WERI-Rb-1 (cell line): ENCODE measurements at regions not wholly inside any gene's neighbourhood (a gene's known extent, or its start where the extent isn't known, plus 50 kb on each side); places are given as distances from the start of the nearest gene placed in this dataset.

Experiments used
- DNase-seq: peaks from one replicate; pipeline ENCODE4 v3.0.0-alpha.2; 2020
- H3K27ac ChIP-seq: fragments of 250-450 bp; sonication (Bioruptor Pico); 2 replicates; pipeline ENCODE4 v1.5.1; 2020; ENCODE audit warnings: mild to moderate bottlenecking, moderate library complexity
- H3K27me3 ChIP-seq: fragments of 250-450 bp; sonication (Bioruptor Pico); 2 replicates; pipeline ENCODE4 v1.5.1; 2021; ENCODE audit warnings: mild to moderate bottlenecking, low read depth, moderate library complexity; ENCODE audit not compliant: insufficient read depth, severe bottlenecking
- H3K36me3 ChIP-seq: fragments of 250-450 bp; sonication (Bioruptor Pico); 2 replicates; pipeline ENCODE4 v1.5.1; 2020; ENCODE audit warnings: mild to moderate bottlenecking, moderate library complexity
- H3K4me3 ChIP-seq: 2 replicates; pipeline ENCODE4 v1.5.1; 2011; ENCODE audit warnings: low read depth, mild to moderate bottlenecking, control low read depth, low read length
- H3K9me3 ChIP-seq: fragments of 250-450 bp; sonication (Bioruptor Pico); 2 replicates; pipeline ENCODE4 v1.5.1; 2021; ENCODE audit warnings: mild to moderate bottlenecking, moderate library complexity; ENCODE audit not compliant: severe bottlenecking
- CTCF ChIP-seq: IDR thresholded peaks from 2 replicates; pipeline ENCODE4 v1.5.1; 2011; ENCODE audit warnings: low read depth, mild to moderate bottlenecking, control low read depth, inconsistent platforms, low read length

- no peak for DNase-seq
- no peak overlapping the region for H3K4me3 ChIP-seq
- H3K27ac ChIP-seq, result no peak overlapping the region
- H3K27me3 ChIP-seq, result peaks cover 85% of the 10 kb centered on the region
- H3K36me3 ChIP-seq, result no peaks in the 10 kb centered on the region
- H3K9me3 ChIP-seq, result no peaks in the 10 kb centered on the region
- TF ChIP-seq CTCF, result no peak
Observed at GRCh38 chr5:2214910-2215590, 332.3 kb upstream of the IRX4 start.

DNA sequence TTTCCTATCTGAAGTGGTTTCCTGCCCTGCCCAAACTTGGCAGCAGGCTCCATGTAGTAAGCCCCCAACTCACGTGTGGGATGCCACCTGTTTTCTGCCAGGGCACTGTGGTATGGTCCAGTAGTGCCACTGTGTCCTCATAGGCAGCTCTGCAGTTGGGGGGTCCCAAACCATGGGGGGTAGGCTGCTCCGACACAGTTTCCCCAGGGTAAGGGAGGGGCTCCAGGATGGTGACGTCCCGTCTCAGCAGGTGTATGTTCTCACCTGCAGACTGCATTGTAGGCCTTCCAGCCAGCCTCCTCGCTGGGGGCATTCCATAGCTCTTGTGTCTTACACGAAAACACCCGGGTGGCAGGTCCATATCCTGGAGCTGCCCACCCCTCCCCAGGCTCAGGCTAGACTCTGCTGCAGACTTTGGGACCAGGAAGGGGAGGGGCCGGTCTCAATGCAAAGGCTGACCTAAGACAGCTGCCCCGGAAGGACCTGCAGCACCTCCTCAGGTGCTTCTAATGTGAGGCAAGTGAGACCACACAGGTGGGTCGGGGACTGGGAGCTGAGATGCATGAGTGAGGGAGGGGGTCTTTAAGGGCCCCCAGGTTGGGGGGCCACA, 330.5 kb upstream of the IRX4 start:
- no peaks in the 10 kb centered on the region for H3K36me3 ChIP-seq
- H3K27ac ChIP-seq, result no peak overlapping the region
- peaks cover 78% of the 10 kb centered on the region for H3K27me3 ChIP-seq
- H3K4me3 ChIP-seq, result no peak overlapping the region
- DNase-seq, result no peak
- no peak for TF ChIP-seq CTCF
- H3K9me3 ChIP-seq, result no peaks in the 10 kb centered on the region

- Histone ChIP-seq H3K4me3 (no peak overlapping the region), H3K9me3 (no peaks in the 10 kb centered on the region), H3K36me3 (no peaks in the 10 kb centered on the region), H3K27ac (no peak overlapping the region), H3K27me3 (peaks cover 78% of the 10 kb centered on the region)
- TF ChIP-seq CTCF, result no peak
- DNase-seq, result no peak
Observed at GRCh38 chr5:2212481-2212880, 329.8 kb upstream of the IRX4 start.

GRCh38 chr5:2208239-2208544, 325.5 kb upstream of the IRX4 start:
- H3K4me3 ChIP-seq, result no peak overlapping the region
- no peaks in the 10 kb centered on the region for H3K36me3 ChIP-seq
- TF ChIP-seq CTCF, result no peak
- DNase-seq, result no peak
- no peaks in the 10 kb centered on the region for H3K9me3 ChIP-seq
- no peak overlapping the region for H3K27ac ChIP-seq
- H3K27me3 ChIP-seq, result peaks cover 75% of the 10 kb centered on the region

DNA sequence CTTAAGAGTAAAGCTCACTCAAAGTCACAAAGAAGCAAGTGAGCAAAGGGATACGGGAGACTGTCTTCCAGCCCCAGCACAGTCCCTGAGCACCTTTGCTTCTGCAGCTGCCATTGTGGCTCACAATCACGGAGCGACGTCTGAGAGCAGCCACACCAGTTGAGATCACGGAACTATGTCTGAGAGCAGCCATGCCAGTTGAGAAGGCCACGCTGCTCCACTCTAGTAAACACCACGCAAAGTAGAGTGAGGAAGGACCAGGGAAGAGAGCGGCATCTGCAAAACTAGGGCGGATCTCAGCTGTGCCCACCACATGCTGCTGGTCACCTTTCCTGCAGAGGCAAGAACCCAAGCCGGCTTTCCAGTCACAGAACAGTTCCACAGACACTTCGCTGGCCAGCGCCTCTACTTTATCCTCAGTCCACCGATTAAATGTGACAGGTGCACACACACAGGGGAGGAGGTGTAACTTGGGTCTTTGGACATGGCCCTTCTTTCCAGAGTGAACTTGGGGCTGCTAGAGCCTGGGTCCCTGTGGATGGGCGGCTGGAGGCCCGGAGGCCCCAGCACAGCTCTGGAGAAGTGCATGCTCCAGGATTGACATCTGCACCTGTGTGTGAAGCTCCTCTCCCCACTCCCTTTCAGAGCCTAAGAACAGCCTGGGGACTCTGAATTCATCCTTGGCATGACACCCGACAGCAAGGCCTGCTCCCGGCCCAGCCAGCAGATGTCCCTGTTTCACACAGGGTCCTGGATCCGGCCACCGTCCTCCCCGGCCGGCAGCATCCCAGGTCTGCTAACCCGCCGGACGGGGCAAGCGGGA, 324.9 kb upstream of the IRX4 start:
- peak; percentile 86 for TF ChIP-seq CTCF
- H3K9me3 ChIP-seq, result no peaks in the 10 kb centered on the region
- no peaks in the 10 kb centered on the region for H3K36me3 ChIP-seq
- no peak overlapping the region for H3K27ac ChIP-seq
- no peak overlapping the region for H3K4me3 ChIP-seq
- DNase-seq, result peak; percentile 72
- peaks cover 76% of the 10 kb centered on the region for H3K27me3 ChIP-seq

DNA sequence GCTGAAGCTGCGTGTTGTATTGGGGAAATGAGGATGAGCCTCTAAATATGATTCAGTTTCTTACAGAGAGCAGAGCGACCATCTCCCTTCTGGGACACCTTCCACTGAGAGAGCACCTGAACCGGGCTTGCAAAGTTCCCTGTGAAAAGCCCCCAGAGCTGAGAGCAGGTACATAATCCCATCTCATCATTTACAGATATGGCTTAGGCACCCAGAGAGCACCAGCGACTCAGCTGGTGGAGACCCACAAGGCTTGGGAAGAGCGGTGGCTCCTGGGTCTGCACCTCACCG, 324.3 kb upstream of the IRX4 start:
- no peak for DNase-seq
- peaks cover 75% of the 10 kb centered on the region for H3K27me3 ChIP-seq

More for the DNA sequence above, 324.3 kb upstream of the IRX4 start:
- H3K4me3 ChIP-seq, result no peak overlapping the region
- H3K36me3 ChIP-seq, result no peaks in the 10 kb centered on the region
- H3K9me3 ChIP-seq, result no peaks in the 10 kb centered on the region
- TF ChIP-seq CTCF, result no peak
- no peak overlapping the region for H3K27ac ChIP-seq
